GM18511 (cell line): ENCODE measurements at regions not wholly inside any gene's neighbourhood (a gene's known extent, or its start where the extent isn't known, plus 50 kb on each side); places are given as distances from the start of the nearest gene placed in this dataset.

Experiments used
- ATAC-seq: cut with Tn5 transposase; IDR thresholded peaks from one replicate; pipeline ENCODE4 v1.9.1; 2021; ENCODE audit warnings: mild to moderate bottlenecking, moderate library complexity; ENCODE audit not compliant: unreplicated experiment

GRCh38 chr5:28512648-28513047, 1474.3 kb upstream of the CDH9 start:
- ATAC-seq: no peak

GRCh38 chr5:28505121-28505520, 1466.7 kb upstream of the CDH9 start:
- no peak for ATAC-seq

- no peak for ATAC-seq
Observed at GRCh38 chr5:28500511-28500910, 1462.1 kb upstream of the CDH9 start.

DNA sequence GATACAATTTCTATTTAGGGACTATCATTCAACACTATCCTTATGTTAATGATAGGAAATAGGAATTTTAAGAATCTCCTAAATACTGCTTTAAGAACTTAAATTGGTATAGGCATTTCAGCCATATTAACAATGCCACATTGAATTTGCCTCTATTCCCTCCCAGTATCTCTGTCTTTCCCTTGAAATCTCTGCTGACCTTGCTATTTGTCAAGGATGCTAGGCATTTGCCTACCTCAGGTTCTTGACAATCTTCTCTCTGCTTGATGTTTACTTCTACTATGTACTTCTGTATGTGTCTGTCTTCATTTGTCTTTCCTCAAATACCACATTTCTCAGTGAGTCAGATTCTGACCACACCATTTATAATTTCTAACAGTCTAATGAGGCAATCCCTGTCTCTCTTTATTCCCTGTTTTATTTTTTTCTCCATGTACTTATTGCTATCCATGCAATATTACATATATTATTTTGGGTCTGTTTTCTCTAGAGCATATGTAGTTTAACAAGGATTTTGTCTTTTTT, 1461.4 kb upstream of the CDH9 start:
- ATAC-seq: no peak

GRCh38 chr5:28495876-28496275, 1457.5 kb upstream of the CDH9 start:
- no peak for ATAC-seq

DNA sequence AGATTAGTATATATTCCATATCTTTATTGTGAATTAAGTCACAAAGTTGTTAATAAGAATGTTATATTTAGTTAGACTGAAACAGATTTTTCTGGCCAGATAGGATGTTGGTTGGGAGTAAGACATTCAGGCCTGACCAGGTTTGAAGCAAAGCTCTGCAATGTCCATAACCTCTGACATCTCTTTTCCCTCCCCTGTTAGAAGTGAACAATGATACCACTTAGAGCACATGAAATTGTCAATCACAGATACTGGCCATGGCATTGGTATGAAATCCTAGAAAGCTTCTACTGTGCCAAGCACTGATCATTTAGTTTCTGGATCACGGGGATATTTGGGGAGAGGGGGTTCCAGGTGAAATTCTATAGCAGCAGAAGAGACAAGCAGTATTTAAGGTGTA, 1455.1 kb upstream of the CDH9 start:
- no peak for ATAC-seq

DNA sequence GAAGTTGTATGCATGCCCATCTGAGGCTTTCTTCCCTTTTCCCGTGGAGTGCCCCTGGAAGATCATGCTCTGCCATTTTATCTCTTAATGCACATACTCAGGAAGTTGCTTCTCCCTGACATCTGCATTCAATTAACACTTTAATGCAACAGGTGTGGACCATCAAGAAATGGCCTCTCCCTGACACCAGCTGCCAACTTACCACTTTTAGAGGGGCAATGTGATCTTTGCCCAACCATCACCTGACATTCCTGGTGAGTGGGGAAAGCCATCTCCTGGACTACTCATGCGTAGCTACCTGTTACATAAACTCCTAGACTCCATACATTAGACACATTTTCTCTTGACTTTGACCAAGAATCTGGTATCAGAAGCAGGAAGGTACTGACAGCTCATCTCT, 1450.4 kb upstream of the CDH9 start:
- ATAC-seq: no peak

DNA sequence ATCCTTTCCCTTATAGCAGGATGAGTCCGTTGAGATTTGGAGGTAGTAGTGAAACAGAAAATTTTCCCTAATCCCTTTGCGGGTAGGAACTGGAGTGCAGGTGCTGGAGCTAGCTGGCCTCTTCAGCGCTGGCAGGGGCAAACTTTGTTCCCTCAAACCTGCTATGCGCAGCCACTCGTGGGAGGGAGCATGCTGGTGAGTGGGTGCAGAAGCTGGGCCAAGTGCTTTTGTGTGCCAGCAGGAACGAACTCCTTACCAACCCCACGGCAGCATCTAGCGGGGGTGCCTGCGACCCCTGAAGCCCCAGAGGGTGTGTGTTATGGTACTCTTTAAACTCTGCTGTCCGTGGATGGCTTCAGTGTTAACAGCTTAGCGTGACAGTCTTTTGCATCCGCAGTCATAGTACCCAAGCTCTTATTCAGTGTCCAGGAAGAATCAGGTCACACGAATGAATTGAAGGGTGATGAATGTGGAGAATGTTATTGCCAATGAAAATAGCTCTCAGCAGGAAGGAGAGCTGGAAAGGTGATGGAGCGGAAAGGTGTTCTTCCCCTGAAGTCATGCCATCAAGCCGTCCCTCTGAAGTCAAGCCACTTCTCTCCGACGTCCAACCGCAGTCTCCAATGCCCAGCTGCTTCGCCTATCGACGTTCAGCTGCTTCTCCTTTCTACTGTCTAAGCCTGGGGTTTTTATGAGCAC, 1445.1 kb upstream of the CDH9 start:
- ATAC-seq: no peak

DNA sequence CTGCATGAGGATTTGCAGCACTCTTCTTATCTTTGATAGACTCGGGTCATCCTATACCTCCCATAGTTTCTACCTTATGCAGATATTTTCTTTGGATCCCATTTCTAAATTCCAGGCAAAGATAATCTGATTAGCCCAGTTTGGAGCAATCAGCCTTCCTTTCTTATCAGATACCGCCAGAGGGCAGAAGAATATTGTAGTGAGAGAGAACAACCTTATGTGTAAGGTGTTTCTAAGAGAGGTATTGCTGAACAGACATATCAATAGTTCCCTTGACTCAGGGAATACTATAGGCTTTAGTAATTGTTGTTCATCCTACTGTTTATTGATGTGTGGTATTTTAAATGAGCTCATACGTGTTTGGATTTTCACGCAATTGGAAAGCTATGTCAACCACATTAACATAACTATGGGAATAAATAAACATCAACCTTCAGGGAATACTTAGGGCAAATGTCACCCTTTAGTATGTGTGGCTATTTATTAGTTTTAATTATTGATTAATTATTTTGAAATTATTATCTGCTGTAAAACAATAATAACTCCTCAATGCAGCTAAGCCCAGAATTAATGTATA, 1435.2 kb upstream of the CDH9 start:
- ATAC-seq: no peak

- no peak for ATAC-seq
Observed at GRCh38 chr5:28468166-28468565, 1429.8 kb upstream of the CDH9 start.

GRCh38 chr5:28463728-28464127, 1425.3 kb upstream of the CDH9 start:
- no peak for ATAC-seq

GRCh38 chr5:28451483-28451882, 1413.1 kb upstream of the CDH9 start:
- ATAC-seq: no peak

DNA sequence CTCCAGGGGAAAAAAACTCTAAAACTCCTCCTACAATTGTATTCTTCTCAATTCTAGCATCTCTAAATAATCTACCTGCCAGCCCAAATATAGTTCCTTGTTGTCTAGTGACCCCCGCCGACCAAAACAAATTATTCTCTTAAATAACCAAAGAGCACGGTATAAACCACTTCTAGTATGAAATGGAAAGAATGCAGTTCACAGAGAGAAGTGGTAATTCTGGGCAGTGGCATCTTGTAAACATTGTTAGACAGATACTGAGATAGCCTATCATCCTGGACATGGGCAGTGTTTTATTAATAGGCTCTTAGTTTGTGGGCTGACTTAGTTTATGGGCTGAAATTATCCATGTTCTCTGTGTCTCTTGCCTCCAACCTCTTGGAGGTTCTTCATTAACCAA, 1412.6 kb upstream of the CDH9 start:
- no peak for ATAC-seq

- no peak for ATAC-seq
Observed at GRCh38 chr5:28448791-28449190, 1410.4 kb upstream of the CDH9 start.

DNA sequence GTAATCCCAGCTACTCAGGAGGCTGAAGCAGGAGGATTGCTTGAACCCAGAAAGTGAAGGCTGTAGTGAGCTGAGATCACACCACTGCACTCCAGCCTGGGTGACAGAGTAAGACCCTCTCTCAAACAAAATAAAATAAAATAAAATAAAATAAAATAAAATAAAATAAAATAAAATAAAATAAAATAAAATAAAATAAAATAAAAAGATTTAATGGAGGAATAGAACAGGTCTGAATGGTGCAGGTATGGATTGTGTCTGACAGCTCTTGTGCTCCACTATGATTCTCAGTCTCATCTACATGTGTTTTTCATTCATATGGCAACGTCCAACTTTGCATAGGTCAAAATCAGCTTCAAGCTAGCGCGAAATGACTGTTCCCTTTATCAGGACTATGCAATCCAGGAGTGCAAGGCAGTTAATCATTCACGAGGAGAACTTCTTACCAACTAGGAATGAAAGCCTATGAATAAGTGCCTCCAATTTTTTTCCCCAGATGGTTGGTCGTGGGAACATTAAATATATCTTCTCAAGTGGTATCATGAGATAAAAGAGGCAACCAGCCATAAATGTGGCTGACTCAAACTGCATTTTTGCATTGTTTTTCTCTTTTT, 1392.3 kb upstream of the CDH9 start:
- ATAC-seq: no peak

GRCh38 chr5:28421141-28421540, 1382.8 kb upstream of the CDH9 start:
- no peak for ATAC-seq

DNA sequence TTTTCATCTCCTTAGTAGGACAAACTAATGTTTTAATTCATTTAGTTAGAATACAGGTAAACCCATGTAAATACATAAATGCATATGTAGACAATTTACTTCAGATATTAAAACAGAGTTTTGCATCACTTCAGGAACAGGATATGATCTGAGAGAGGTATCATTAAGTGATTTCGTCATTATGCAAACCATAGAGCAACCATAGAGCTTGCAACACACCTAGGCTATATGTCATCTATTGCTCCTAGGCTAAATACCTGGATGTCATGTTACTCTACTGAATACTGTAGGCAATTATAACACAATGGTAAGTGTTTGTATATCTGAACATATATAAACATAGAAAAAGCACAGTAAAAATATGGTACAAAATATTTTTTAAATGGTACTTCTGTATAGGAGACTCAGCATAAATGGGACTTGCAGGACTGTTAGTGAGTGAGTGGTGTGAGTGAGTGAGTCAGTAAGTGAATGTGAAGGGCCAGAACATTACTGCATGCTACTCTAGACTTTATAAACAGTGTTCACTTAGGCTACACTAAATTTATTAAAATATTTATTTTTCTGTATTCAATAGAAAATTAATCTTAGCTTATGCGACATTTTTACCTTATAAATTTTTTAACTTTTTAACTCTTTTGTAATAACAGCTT, 1377.5 kb upstream of the CDH9 start:
- ATAC-seq: no peak

- ATAC-seq: no peak
Observed at GRCh38 chr5:28414619-28415018, 1376.2 kb upstream of the CDH9 start.

GRCh38 chr5:28408651-28409050, 1370.3 kb upstream of the CDH9 start:
- ATAC-seq: no peak

GRCh38 chr5:28408186-28408585, 1369.8 kb upstream of the CDH9 start:
- ATAC-seq: no peak

DNA sequence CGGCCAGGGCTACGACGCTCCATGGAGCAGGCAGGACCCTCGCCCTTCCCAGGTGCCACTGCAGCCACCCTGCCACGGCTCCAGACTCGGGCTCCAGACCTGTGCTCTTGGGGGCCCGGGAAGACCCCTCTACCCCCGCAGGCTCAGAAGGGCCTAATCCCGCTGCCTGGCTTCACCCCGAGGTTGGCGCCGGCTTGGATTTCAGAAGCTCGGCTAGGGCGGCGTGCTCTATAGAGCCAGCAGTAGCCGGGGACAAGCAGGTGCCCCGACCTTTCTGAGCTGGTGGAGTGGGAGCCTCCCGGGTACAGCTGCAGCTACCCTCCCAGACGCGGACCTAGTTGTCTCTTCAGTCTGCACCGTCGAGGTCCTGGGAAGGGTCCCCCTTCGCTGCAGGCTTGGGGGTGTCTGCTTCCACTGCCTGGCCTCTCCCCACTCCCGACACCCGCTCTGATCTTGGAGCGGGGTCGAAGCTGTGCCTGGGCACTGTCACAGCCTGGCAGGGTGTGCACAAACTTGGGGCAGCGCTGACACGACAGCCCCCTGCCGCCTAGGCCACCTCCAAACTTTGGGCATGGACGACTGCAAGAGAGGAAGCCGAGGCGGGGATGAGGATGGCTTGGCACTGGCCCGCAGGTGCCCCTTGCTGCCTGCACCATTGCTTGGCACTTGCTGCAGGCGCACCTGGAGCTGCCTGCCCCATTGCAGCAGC, 1366.1 kb upstream of the CDH9 start:
- no peak for ATAC-seq
